ENCODE measurements at regions not wholly inside any gene's neighbourhood (a gene's known extent, or its start where the extent isn't known, plus 50 kb on each side); places are given as distances from the start of the nearest gene placed in this dataset.

DNA sequence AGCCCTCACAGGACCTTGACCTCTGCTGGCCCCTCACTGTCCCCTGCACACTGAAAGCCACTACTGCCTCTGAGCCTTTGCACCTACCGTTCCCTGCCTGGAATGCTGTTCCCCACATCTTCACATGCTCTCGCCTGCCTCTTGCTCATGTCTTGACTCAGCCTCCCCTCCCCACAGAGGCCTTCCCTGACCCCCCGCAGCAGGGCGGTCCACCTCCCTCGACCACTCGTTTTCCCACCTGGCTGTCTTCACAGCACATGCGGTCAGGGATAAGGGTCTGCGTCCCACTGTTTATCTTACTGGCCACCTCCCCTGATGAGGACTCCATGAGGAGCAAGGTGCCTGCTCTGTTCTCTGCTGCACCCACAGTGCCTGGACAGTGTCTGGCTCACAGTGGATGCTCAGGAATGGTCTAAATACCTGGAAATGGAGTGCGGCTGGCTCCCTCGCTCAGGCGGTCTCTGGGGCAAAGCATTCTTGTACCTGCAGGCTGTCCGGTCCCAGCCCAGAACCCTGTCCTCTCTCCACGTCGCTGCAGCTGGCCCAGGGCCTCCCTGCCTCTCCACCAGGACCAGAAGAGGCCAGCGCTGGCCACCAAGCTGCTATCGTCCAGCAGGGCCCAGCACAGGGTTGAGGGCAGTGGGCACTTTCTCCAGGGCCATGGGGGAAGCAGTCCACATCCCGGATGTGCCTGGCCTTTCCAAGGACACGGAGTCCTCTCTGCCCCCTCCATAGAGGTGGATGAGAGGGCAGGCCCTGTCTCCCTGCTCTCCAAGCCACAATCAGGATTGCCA, 107.4 kb downstream of the NCOR2 start:
- TF ChIP-seq POLR2AphosphoS5 (IDR thresholded peaks at IDR 0.05; ENCODE audit: low read depth), result no peak
- TF ChIP-seq GABPA (IDR thresholded peaks at IDR 0.05; ENCODE audit: low read depth), result no peak

Data from HL-60 (cell line).